Lower leg skin (tissue), 4 donors: ENCODE measurements at regions not wholly inside any gene's neighbourhood (a gene's known extent, or its start where the extent isn't known, plus 50 kb on each side); places are given as distances from the start of the nearest gene placed in this dataset.

ENCODE experiments used
- DNase-seq, 2 donors: peaks; one replicate each; pipeline ENCODE4 v3.0.0-alpha.2; 2019; ENCODE audit warnings: low spot score in 2 of 2
- H3K4me3 ChIP-seq: fragments of 200-600 bp; sonication (generic); 2 replicates; pipeline ENCODE4 v1.5.1; 2017; ENCODE audit warnings: mild to moderate bottlenecking, low read depth; ENCODE audit not compliant: poor library complexity, severe bottlenecking
- CTCF ChIP-seq, 3 donors: fragments of 450-650 bp; IDR thresholded peaks; one replicate each; pipeline ENCODE4 v1.5.1; 2016; ENCODE audit warnings: antibody characterized with exemption in 3 of 3, mild to moderate bottlenecking in 3 of 3, moderate library complexity in 2 of 3
- POLR2A ChIP-seq, 2 donors: fragments of 450-650 bp; IDR thresholded peaks; one replicate each; pipeline ENCODE4 v1.6.1; 2016 to 2017; ENCODE audit warnings: antibody characterized with exemption in 2 of 2, mild to moderate bottlenecking in 1 of 2, moderate library complexity in 1 of 2
- WGBS, 2 donors: methylation state at CpG; one replicate each; pipeline ENCODE4 v1.1.5; 2018; 5-methylcytosine and 5-hydroxymethylcytosine counted together
- intact Hi-C: fragments of 100-400 bp; cut with DNase I; formaldehyde crosslinking; loops from one replicate; pipeline ENCODE4 v1.15.0; 2023; ENCODE audit warnings: low total_unique reads

- intact Hi-C loops = no loop called here
- H3K4me3 ChIP-seq = no peak overlapping the region
- TF ChIP-seq CTCF (IDR thresholded peaks at IDR 0.05) (no peak), POLR2A (IDR thresholded peaks at IDR 0.05) (no peak)
- DNase-seq = no peak
- WGBS, 2 donors = 90 to 91% methylated on average over 2 of the region's 2 CpGs
These were observed 588.3 kb upstream of the ZFHX3 start for GRCh38 chr16:73636196-73636595.

- H3K4me3 ChIP-seq = no peak overlapping the region
- no peak for TF ChIP-seq CTCF (IDR thresholded peaks at IDR 0.05)
- no peak for TF ChIP-seq POLR2A (IDR thresholded peaks at IDR 0.05)
- 81 to 83% methylated on average over 8 of the region's 8 CpGs for WGBS, 2 donors
- DNase-seq = no peak
- intact Hi-C loops = no loop called here
These were observed 581.1 kb upstream of the ZFHX3 start for GRCh38 chr16:73629011-73629410.

GRCh38 chr16:73617738-73618137 is 569.8 kb upstream of the ZFHX3 start:
- WGBS, 2 donors = 83 to 88% methylated on average over 4 of the region's 4 CpGs
- DNase-seq = no peak
- no peak overlapping the region for H3K4me3 ChIP-seq
- intact Hi-C loops = no loop called here
- no peak for TF ChIP-seq POLR2A (IDR thresholded peaks at IDR 0.05)
- no peak for TF ChIP-seq CTCF (IDR thresholded peaks at IDR 0.05)

GRCh38 chr16:73616770-73617169 is 568.8 kb upstream of the ZFHX3 start:
- TF ChIP-seq CTCF (IDR thresholded peaks at IDR 0.05) = no peak
- no peak for TF ChIP-seq POLR2A (IDR thresholded peaks at IDR 0.05)
- no peak for DNase-seq
- intact Hi-C loops = no loop called here
- no peak overlapping the region for H3K4me3 ChIP-seq
- 60 to 67% methylated on average over 6 of the region's 6 CpGs for WGBS, 2 donors

GRCh38 chr16:73616166-73616753 is 568.3 kb upstream of the ZFHX3 start:
- intact Hi-C loops = no loop called here
- no peak overlapping the region for H3K4me3 ChIP-seq
- no peak for TF ChIP-seq CTCF (IDR thresholded peaks at IDR 0.05)
- TF ChIP-seq POLR2A (IDR thresholded peaks at IDR 0.05) = no peak
- DNase-seq = no peak
- WGBS, 2 donors = 74 to 77% methylated on average over 5 of the region's 5 CpGs
